ENCODE measurements at regions not wholly inside any gene's neighbourhood (a gene's known extent, or its start where the extent isn't known, plus 50 kb on each side); places are given as distances from the start of the nearest gene placed in this dataset.

DNA sequence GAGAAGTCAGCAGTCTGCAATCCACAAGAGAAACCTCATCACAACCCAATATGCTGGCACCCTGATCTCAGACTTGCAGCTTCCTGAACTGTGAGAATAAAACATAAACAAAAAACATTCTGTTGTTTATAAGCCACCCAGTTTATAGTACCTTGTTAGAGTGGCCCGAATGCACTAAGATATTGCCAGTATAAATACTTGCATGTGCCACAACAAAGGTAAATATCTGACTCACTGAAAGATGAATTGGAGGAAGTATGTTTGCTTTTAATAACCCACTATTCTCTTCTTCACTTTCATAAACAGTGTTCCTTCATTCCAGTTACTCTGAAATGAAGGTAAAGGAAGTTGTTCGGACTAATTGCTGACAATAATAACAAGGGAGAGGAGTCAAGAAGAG is 1163.4 kb upstream of the CDH6 start:
- no peak overlapping the region for H4K8ac ChIP-seq (ENCODE audit: low read length)
- H3K9me3 ChIP-seq (ENCODE audit: control insufficient read depth, low read length): no peaks in the 10 kb centered on the region
- WGBS: 56% methylated on average over 1 of the region's 2 CpGs

GRCh38 chr5:30001826-30002225 is 1191.7 kb upstream of the CDH6 start:
- Histone ChIP-seq H3K23ac (ENCODE audit: low read length in 2 of 2) (no peak overlapping the region), H4K8ac (ENCODE audit: low read length) (no peak overlapping the region), H3K79me1 (replicated peaks; ENCODE audit: low read length, poor library complexity, severe bottlenecking) (no peaks in the 10 kb centered on the region), H3K27me3 (ENCODE audit: control insufficient read depth in 1 of 2, insufficient read depth in 1 of 2, low read length in 2 of 2) (no peaks in the 10 kb centered on the region), H4K91ac (ENCODE audit: low read length) (no peak overlapping the region), H2BK120ac (ENCODE audit: low read depth, low read length) (no peak overlapping the region), H2AK5ac (ENCODE audit: low read length, severe bottlenecking) (no peak overlapping the region), H2BK5ac (ENCODE audit: low read depth, low read length, poor library complexity, severe bottlenecking) (no peak overlapping the region), H3K4me1 (ENCODE audit: control insufficient read depth, insufficient read depth, low read depth, low read length) (no peaks in the 10 kb centered on the region), H2BK12ac (ENCODE audit: low read length in 2 of 2) (no peak overlapping the region), H3K4me2 (ENCODE audit: low read length, poor library complexity, severe bottlenecking) (no peak overlapping the region), H3K36me3 (ENCODE audit: control insufficient read depth in 1 of 2, insufficient read depth in 2 of 2, low read depth in 1 of 2, low read length in 2 of 2) (no peaks in the 10 kb centered on the region), H3K18ac (ENCODE audit: low read depth in 1 of 2, low read length in 2 of 2) (no peak overlapping the region), H2BK15ac (ENCODE audit: low read depth, poor library complexity, severe bottlenecking) (no peak overlapping the region), H3K4me3 (ENCODE audit: insufficient read depth in 1 of 2, low read depth in 1 of 2, low read length in 2 of 2) (no peak overlapping the region), H3K4ac (ENCODE audit: low read depth in 1 of 2, low read length in 2 of 2) (no peak overlapping the region), H3K27ac (ENCODE audit: low read length, poor library complexity, severe bottlenecking) (no peak overlapping the region), H2AFZ (ENCODE audit: low read depth, low read length) (no peak overlapping the region), H3K9me3 (ENCODE audit: control insufficient read depth, low read length) (peaks cover 12% of the 10 kb centered on the region), H3K9ac (ENCODE audit: low read length) (no peak overlapping the region), H3K14ac (ENCODE audit: low read length in 2 of 2) (no peak overlapping the region)
- no CpG with 5 or more reads among the region's 2 CpGs for WGBS
- DNase-seq: no peak

More for the DNA sequence above, 1163.4 kb upstream of the CDH6 start:
- no peak overlapping the region for H3K23ac ChIP-seq (ENCODE audit: low read length in 2 of 2)
- no peak overlapping the region for H3K14ac ChIP-seq (ENCODE audit: low read length in 2 of 2)
- H3K18ac ChIP-seq (ENCODE audit: low read depth in 1 of 2, low read length in 2 of 2): no peak overlapping the region
- no peak overlapping the region for H3K9ac ChIP-seq (ENCODE audit: low read length)
- no peak overlapping the region for H3K4me3 ChIP-seq (ENCODE audit: insufficient read depth in 1 of 2, low read depth in 1 of 2, low read length in 2 of 2)
- no peak overlapping the region for H2BK120ac ChIP-seq (ENCODE audit: low read depth, low read length)
- no peaks in the 10 kb centered on the region for H3K79me1 ChIP-seq (replicated peaks; ENCODE audit: low read length, poor library complexity, severe bottlenecking)
- no peak overlapping the region for H2BK5ac ChIP-seq (ENCODE audit: low read depth, low read length, poor library complexity, severe bottlenecking)
- no peak for DNase-seq
- H2AFZ ChIP-seq (ENCODE audit: low read depth, low read length): no peak overlapping the region
- H3K27me3 ChIP-seq (ENCODE audit: control insufficient read depth in 1 of 2, insufficient read depth in 1 of 2, low read length in 2 of 2): no peaks in the 10 kb centered on the region
- H4K91ac ChIP-seq (ENCODE audit: low read length): no peak overlapping the region
- H3K4ac ChIP-seq (ENCODE audit: low read depth in 1 of 2, low read length in 2 of 2): no peak overlapping the region
- no peaks in the 10 kb centered on the region for H3K36me3 ChIP-seq (ENCODE audit: control insufficient read depth in 1 of 2, insufficient read depth in 2 of 2, low read depth in 1 of 2, low read length in 2 of 2)
- no peak overlapping the region for H3K27ac ChIP-seq (ENCODE audit: low read length, poor library complexity, severe bottlenecking)
- H2BK15ac ChIP-seq (ENCODE audit: low read depth, poor library complexity, severe bottlenecking): no peak overlapping the region
- no peak overlapping the region for H2BK12ac ChIP-seq (ENCODE audit: low read length in 2 of 2)
- no peak overlapping the region for H3K4me2 ChIP-seq (ENCODE audit: low read length, poor library complexity, severe bottlenecking)
- H3K4me1 ChIP-seq (ENCODE audit: control insufficient read depth, insufficient read depth, low read depth, low read length): no peaks in the 10 kb centered on the region
- H2AK5ac ChIP-seq (ENCODE audit: low read length, severe bottlenecking): no peak overlapping the region

DNA sequence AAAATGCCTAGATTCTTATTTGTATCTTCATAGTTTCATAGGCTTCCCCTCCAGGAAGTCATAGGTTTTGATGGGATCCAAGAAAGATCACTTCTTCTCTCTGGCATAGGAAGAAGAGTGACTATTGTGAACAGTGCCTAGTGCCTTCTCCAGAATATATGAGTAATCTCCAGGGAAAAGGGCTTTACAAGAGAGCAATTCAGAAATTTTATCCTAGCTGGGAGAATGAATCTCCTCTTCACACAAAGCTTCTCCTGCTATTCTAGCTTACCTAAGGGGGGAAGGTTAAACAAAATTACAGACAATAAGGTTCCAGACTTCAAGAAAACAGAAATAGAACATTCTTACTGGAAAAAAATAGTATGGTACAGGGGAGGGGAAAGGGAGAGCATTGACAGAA is 1193.3 kb upstream of the CDH6 start:
- no peak overlapping the region for H3K27ac ChIP-seq (ENCODE audit: low read length, poor library complexity, severe bottlenecking)
- no peak overlapping the region for H4K91ac ChIP-seq (ENCODE audit: low read length)
- no peak overlapping the region for H4K8ac ChIP-seq (ENCODE audit: low read length)
- no peaks in the 10 kb centered on the region for H3K27me3 ChIP-seq (ENCODE audit: control insufficient read depth in 1 of 2, insufficient read depth in 1 of 2, low read length in 2 of 2)
- H2BK5ac ChIP-seq (ENCODE audit: low read depth, low read length, poor library complexity, severe bottlenecking): no peak overlapping the region
- no peaks in the 10 kb centered on the region for H3K4me1 ChIP-seq (ENCODE audit: control insufficient read depth, insufficient read depth, low read depth, low read length)
- no peak overlapping the region for H2BK12ac ChIP-seq (ENCODE audit: low read length in 2 of 2)
- no peak overlapping the region for H3K23ac ChIP-seq (ENCODE audit: low read length in 2 of 2)
- no peak for DNase-seq
- no peak overlapping the region for H2BK120ac ChIP-seq (ENCODE audit: low read depth, low read length)
- peaks cover 12% of the 10 kb centered on the region for H3K9me3 ChIP-seq (ENCODE audit: control insufficient read depth, low read length)
- no peak overlapping the region for H2AFZ ChIP-seq (ENCODE audit: low read depth, low read length)
- H3K14ac ChIP-seq (ENCODE audit: low read length in 2 of 2): no peak overlapping the region
- H3K36me3 ChIP-seq (ENCODE audit: control insufficient read depth in 1 of 2, insufficient read depth in 2 of 2, low read depth in 1 of 2, low read length in 2 of 2): no peaks in the 10 kb centered on the region
- H3K4ac ChIP-seq (ENCODE audit: low read depth in 1 of 2, low read length in 2 of 2): no peak overlapping the region
- H3K9ac ChIP-seq (ENCODE audit: low read length): no peak overlapping the region
- no peak overlapping the region for H2BK15ac ChIP-seq (ENCODE audit: low read depth, poor library complexity, severe bottlenecking)
- no peak overlapping the region for H3K18ac ChIP-seq (ENCODE audit: low read depth in 1 of 2, low read length in 2 of 2)
- H3K4me3 ChIP-seq (ENCODE audit: insufficient read depth in 1 of 2, low read depth in 1 of 2, low read length in 2 of 2): no peak overlapping the region
- no peak overlapping the region for H3K4me2 ChIP-seq (ENCODE audit: low read length, poor library complexity, severe bottlenecking)
- no peak overlapping the region for H2AK5ac ChIP-seq (ENCODE audit: low read length, severe bottlenecking)
- no peaks in the 10 kb centered on the region for H3K79me1 ChIP-seq (replicated peaks; ENCODE audit: low read length, poor library complexity, severe bottlenecking)

- Histone ChIP-seq H3K14ac (ENCODE audit: low read length in 2 of 2) (no peak overlapping the region), H2AK5ac (ENCODE audit: low read length, severe bottlenecking) (no peak overlapping the region), H3K9ac (ENCODE audit: low read length) (no peak overlapping the region), H2AFZ (ENCODE audit: low read depth, low read length) (no peak overlapping the region), H3K4me3 (ENCODE audit: insufficient read depth in 1 of 2, low read depth in 1 of 2, low read length in 2 of 2) (no peak overlapping the region), H3K9me3 (ENCODE audit: control insufficient read depth, low read length) (peaks cover 4% of the 10 kb centered on the region), H2BK15ac (ENCODE audit: low read depth, poor library complexity, severe bottlenecking) (no peak overlapping the region), H2BK5ac (ENCODE audit: low read depth, low read length, poor library complexity, severe bottlenecking) (no peak overlapping the region), H4K8ac (ENCODE audit: low read length) (no peak overlapping the region), H3K18ac (ENCODE audit: low read depth in 1 of 2, low read length in 2 of 2) (no peak overlapping the region), H2BK12ac (ENCODE audit: low read length in 2 of 2) (no peak overlapping the region), H3K4me1 (ENCODE audit: control insufficient read depth, insufficient read depth, low read depth, low read length) (no peaks in the 10 kb centered on the region), H3K4ac (ENCODE audit: low read depth in 1 of 2, low read length in 2 of 2) (no peak overlapping the region), H3K36me3 (ENCODE audit: control insufficient read depth in 1 of 2, insufficient read depth in 2 of 2, low read depth in 1 of 2, low read length in 2 of 2) (no peaks in the 10 kb centered on the region), H3K23ac (ENCODE audit: low read length in 2 of 2) (no peak overlapping the region), H2BK120ac (ENCODE audit: low read depth, low read length) (no peak overlapping the region), H3K27ac (ENCODE audit: low read length, poor library complexity, severe bottlenecking) (no peak overlapping the region), H4K91ac (ENCODE audit: low read length) (no peak overlapping the region), H3K79me1 (replicated peaks; ENCODE audit: low read length, poor library complexity, severe bottlenecking) (no peaks in the 10 kb centered on the region), H3K4me2 (ENCODE audit: low read length, poor library complexity, severe bottlenecking) (no peak overlapping the region), H3K27me3 (ENCODE audit: control insufficient read depth in 1 of 2, insufficient read depth in 1 of 2, low read length in 2 of 2) (no peaks in the 10 kb centered on the region)
- WGBS: no CpG with 5 or more reads among the region's 1 CpG
- DNase-seq: no peak
These were observed 1198.3 kb upstream of the CDH6 start for GRCh38 chr5:29995154-29995553.
